HCT116 (cell line): ENCODE measurements at regions not wholly inside any gene's neighbourhood (a gene's known extent, or its start where the extent isn't known, plus 50 kb on each side); places are given as distances from the start of the nearest gene placed in this dataset.
"Not testable (repeated sequence)": the region's sequence is repeated elsewhere in the genome, so short reads cannot be mapped to it uniquely, and the experiment has no call there.

Source experiments
- ATAC-seq: fragments of 200-7000 bp; cut with Tn5 transposase; 2 replicates; pipeline ENCODE4 v1.9.1; 2020; ENCODE audit warnings: mild to moderate bottlenecking, moderate library complexity
- BruUV-seq: library from RNA; stranded (reverse); fragments of 400-500 nt; replicated peaks from 2 replicates; lab custom pipeline; 2021; lab: Mats Ljungman, UMichigan
- CTCF ChIA-PET: fragments of 300-600 bp; sonication (Branson Sonifier 250); formaldehyde crosslinking; loops from one replicate; lab custom pipeline; 2021; ENCODE audit warnings: antibody characterized with exemption; lab: Charles Lee
- POLR2A ChIA-PET: fragments of 300-600, 350-600 bp; sonication (Branson Sonifier 250); formaldehyde crosslinking; loops from one replicate; lab custom pipeline; 2021; ENCODE audit warnings: antibody characterized with exemption; lab: Charles Lee
- RAD21 ChIA-PET, 2 experiments: fragments of 300-600 bp; sonication (Branson Sonifier 250); formaldehyde crosslinking; loops; one replicate each; lab custom pipeline; 2023; ENCODE audit warnings: low total read pairs in 2 of 2; ENCODE audit not compliant: uncharacterized antibody in 2 of 2, unreplicated experiment in 2 of 2, low non-redundant PET in 1 of 2; lab: Charles Lee
- DNase-seq: peaks from one replicate; pipeline ENCODE4 v3.0.0-alpha.2; 2010; ENCODE audit warnings: low read depth, low spot score
- H2AFZ ChIP-seq: fragments of 200-600 bp; shearing (Covaris generic), sonication (generic); 2 replicates; pipeline ENCODE4 v1.6.1; 2017; ENCODE audit warnings: low read depth, mixed run types, mixed read lengths, antibody characterized with exemption, low read length; ENCODE audit not compliant: poor library complexity, severe bottlenecking
- H3K27ac ChIP-seq: 2 replicates; pipeline ENCODE4 v1.5.1; 2012; ENCODE audit warnings: low read depth, low read length
- H3K27me3 ChIP-seq: fragments of 200-600 bp; sonication (generic); 2 replicates; pipeline ENCODE4 v1.6.1; 2016; ENCODE audit warnings: mixed run types, low read length, mixed read lengths; ENCODE audit not compliant: insufficient read depth
- H3K36me3 ChIP-seq, 2 experiments: fragments of 200-500 bp in 1 of 2; fragments of 200-600 bp in 1 of 2; sonication (Bioruptor generic) in 1 of 2; sonication (generic) in 1 of 2; 2 replicates each; pipeline versions ENCODE4 v1.5.1 to v1.6.1; 2014 to 2016; ENCODE audit warnings: low read length in 2 of 2, inconsistent platforms in 1 of 2, mixed read lengths in 1 of 2, mixed run types in 1 of 2; ENCODE audit not compliant: insufficient read depth in 2 of 2, control insufficient read depth in 1 of 2
- H3K4me1 ChIP-seq, 2 experiments: fragments of 200-600 bp in 1 of 2; sonication (generic) in 1 of 2; 2 replicates each; pipeline versions ENCODE4 v1.5.1 to v1.6.1; 2012 to 2017; ENCODE audit warnings: low read length in 2 of 2, inconsistent platforms in 1 of 2, mild to moderate bottlenecking in 1 of 2, mixed read lengths in 1 of 2, mixed run types in 1 of 2, moderate library complexity in 1 of 2; ENCODE audit not compliant: insufficient read depth in 2 of 2, control insufficient read depth in 1 of 2
- H3K4me2 ChIP-seq: fragments of 200-600 bp; sonication (generic); 2 replicates; pipeline ENCODE4 v1.6.1; 2017; ENCODE audit warnings: mixed run types, low read length, mixed read lengths
- H3K4me3 ChIP-seq, 2 experiments: fragments of 200-600 bp in 1 of 2; sonication (generic) in 1 of 2; replicated peaks in 1 of 2; 2 replicates each; pipeline ENCODE4 v1.5.1; 2011 to 2016; ENCODE audit warnings: low read length in 2 of 2, control low read depth in 1 of 2, low read depth in 1 of 2, mild to moderate bottlenecking in 1 of 2, mixed read lengths in 1 of 2, mixed run types in 1 of 2
- H3K79me2 ChIP-seq: fragments of 200-600 bp; sonication (generic); 2 replicates; pipeline ENCODE4 v1.6.1; 2017; ENCODE audit warnings: mild to moderate bottlenecking, mixed run types, low read length, moderate library complexity, mixed read lengths; ENCODE audit not compliant: insufficient read depth
- H3K9ac ChIP-seq: fragments of 200-600 bp; sonication (generic); 2 replicates; pipeline ENCODE4 v1.6.1; 2016; ENCODE audit warnings: low read length, mixed read lengths
- H3K9me2 ChIP-seq: fragments of 200-600 bp; sonication (generic), shearing (Covaris generic); 2 replicates; pipeline ENCODE4 v1.6.1; 2017; ENCODE audit warnings: mixed run types, mild to moderate bottlenecking, moderate library complexity; ENCODE audit not compliant: insufficient read depth
- H3K9me3 ChIP-seq, 2 experiments: fragments of 200-500 bp in 1 of 2; fragments of 200-600 bp in 1 of 2; sonication (Bioruptor generic) in 1 of 2; sonication (generic) in 1 of 2; 2 replicates each; pipeline ENCODE4 v1.6.1; 2014 to 2017; ENCODE audit warnings: low read length in 2 of 2, mixed read lengths in 2 of 2, inconsistent platforms in 1 of 2, low read depth in 1 of 2, mild to moderate bottlenecking in 1 of 2, mixed run types in 1 of 2, moderate library complexity in 1 of 2; ENCODE audit not compliant: control insufficient read depth in 1 of 2, insufficient read depth in 1 of 2
- H4K20me1 ChIP-seq: fragments of 200-600 bp; sonication (generic), shearing (Covaris generic); 2 replicates; pipeline ENCODE4 v1.6.1; 2017; ENCODE audit warnings: mixed run types, mild to moderate bottlenecking, moderate library complexity; ENCODE audit not compliant: insufficient read depth
- ATF3 ChIP-seq: IDR thresholded peaks from 2 replicates; pipeline ENCODE4 v1.6.1; 2012
- CBX3 ChIP-seq: IDR thresholded peaks from 2 replicates; pipeline ENCODE4 v1.6.1; 2012; ENCODE audit warnings: low read depth
- CEBPB ChIP-seq: IDR thresholded peaks from 2 replicates; pipeline ENCODE4 v1.6.1; 2012; ENCODE audit warnings: low read depth
- EGR1 ChIP-seq: IDR thresholded peaks from 2 replicates; pipeline ENCODE4 v1.6.1; 2012; ENCODE audit warnings: low read depth
- ELF1 ChIP-seq: IDR thresholded peaks from 2 replicates; pipeline ENCODE4 v1.6.1; 2012; ENCODE audit warnings: low read depth, borderline replicate concordance
- MAX ChIP-seq: IDR thresholded peaks from 2 replicates; pipeline ENCODE4 v1.6.1; 2012
- POLR2AphosphoS5 ChIP-seq: IDR thresholded peaks from 2 replicates; pipeline ENCODE4 v1.6.1; 2011; ENCODE audit warnings: mild to moderate bottlenecking, low read depth, low read length, moderate library complexity
- SRF ChIP-seq: IDR thresholded peaks from 2 replicates; pipeline ENCODE4 v1.6.1; 2012; ENCODE audit warnings: low read depth
- intact Hi-C: fragments of 100-400 bp; cut with micrococcal nuclease; formaldehyde crosslinking; loops from 2 replicates; pipeline ENCODE4 v1.10.0; 2022

GRCh38 chr9:40911647-40912046, 216.8 kb downstream of the FOXD4L6 start:
- intact Hi-C loops: no loop called here
- POLR2A ChIA-PET: no interaction called here
- Histone ChIP-seq H4K20me1 (no peaks in the 10 kb centered on the region), H3K9ac (no peak overlapping the region), H3K9me3 (peaks cover 3 to 7% of the 10 kb centered on the region in 2 experiments; a peak in 2 of 4 replicates), H3K4me3 (no peak overlapping the region), H2AFZ (no peak overlapping the region), H3K36me3 (no peaks in the 10 kb centered on the region), H3K9me2 (no peaks in the 10 kb centered on the region), H3K4me1 (no peaks in the 10 kb centered on the region; a peak in 1 of 4 replicates), H3K4me2 (no peak overlapping the region), H3K27me3 (peaks cover 29% of the 10 kb centered on the region; the same call in 1 of the 2 replicates), H3K27ac (no peak overlapping the region), H3K79me2 (no peaks in the 10 kb centered on the region)
- ATAC-seq: no peak
- no peak for DNase-seq
- CTCF ChIA-PET: no interaction called here
- TF ChIP-seq CBX3: no peak
- no peak for TF ChIP-seq CEBPB
- TF ChIP-seq SRF: no peak
- TF ChIP-seq MAX: no peak
- no peak for TF ChIP-seq POLR2AphosphoS5
- TF ChIP-seq ATF3: no peak
- TF ChIP-seq ELF1: no peak
- TF ChIP-seq EGR1: no peak
- RAD21 ChIA-PET: no interaction called here
- BruUV-seq: no TSS peak

GRCh38 chr9:40910995-40911394, 217.5 kb downstream of the FOXD4L6 start:
- H3K4me2 ChIP-seq, H3K36me3 ChIP-seq, H2AFZ ChIP-seq, H3K4me1 ChIP-seq, intact Hi-C loops, CTCF ChIA-PET, H3K79me2 ChIP-seq, ATAC-seq, H3K4me3 ChIP-seq, H3K27ac ChIP-seq, H3K9ac ChIP-seq, RAD21 ChIA-PET, DNase-seq, H3K9me2 ChIP-seq, H3K9me3 ChIP-seq, POLR2A ChIA-PET, BruUV-seq, H4K20me1 ChIP-seq: not testable (repeated sequence)
- H3K27me3 ChIP-seq: peaks cover 29% of the 10 kb centered on the region; the same call in 1 of the 2 replicates
